Body of pancreas (tissue), 4 donors: ENCODE measurements at regions not wholly inside any gene's neighbourhood (a gene's known extent, or its start where the extent isn't known, plus 50 kb on each side); places are given as distances from the start of the nearest gene placed in this dataset.

Experiments
- ATAC-seq: fragments of 150-250 bp; one replicate; pipeline ENCODE4 v1.9.1; 2016
- DNase-seq, 4 donors: peaks; one replicate each; pipeline ENCODE4 v3.0.0-alpha.2; 2019
- H3K27ac ChIP-seq, 4 donors: fragments of 200-600 bp; sonication (generic); 1 replicate in 3 of 4; 2 replicates in 1 of 4; pipeline versions ENCODE4 v1.5.1 to v1.6.1; 2016 to 2019; ENCODE audit warnings: mild to moderate bottlenecking in 1 of 4, mixed read lengths in 1 of 4, moderate library complexity in 1 of 4
- H3K27me3 ChIP-seq, 2 donors: fragments of 200-600 bp; sonication (generic); one replicate each; pipeline ENCODE4 v1.6.0; 2016; ENCODE audit warnings: mild to moderate bottlenecking in 1 of 2
- H3K36me3 ChIP-seq, 2 donors: fragments of 200-600 bp; sonication (generic); replicated peaks in 1 of 2; 2 replicates each; pipeline ENCODE4 v1.5.1; 2016; ENCODE audit warnings: low read depth in 2 of 2; ENCODE audit not compliant: insufficient read depth in 1 of 2
- H3K4me1 ChIP-seq: fragments of 200-600 bp; sonication (generic); one replicate; pipeline ENCODE4 v1.6.0; 2016
- H3K4me3 ChIP-seq, 2 donors: fragments of 200-600 bp; sonication (generic); 1 replicate in 1 of 2; 2 replicates in 1 of 2; pipeline ENCODE4 v1.5.1; 2016 to 2019
- H3K9me3 ChIP-seq, 3 donors: fragments of 200-600 bp; sonication (generic); 1 replicate in 2 of 3; 2 replicates in 1 of 3; pipeline ENCODE4 v1.5.1; 2016
- POLR2A ChIP-seq, 3 donors: fragments of 450-650 bp; IDR thresholded peaks; one replicate each; pipeline ENCODE4 v1.6.1; 2016; ENCODE audit warnings: antibody characterized with exemption in 3 of 3, mild to moderate bottlenecking in 2 of 3
- WGBS, 2 donors: methylation state at CpG; one replicate each; pipeline ENCODE4 v1.1.5; 2017; 5-methylcytosine and 5-hydroxymethylcytosine counted together
- intact Hi-C: fragments of 100-400 bp; cut with DNase I; formaldehyde crosslinking; loops from one replicate; pipeline ENCODE4 v1.15.1; 2023
- TF ChIP-seq, protein P1 (sequence below), 7 experiments: fragments of 450-650 bp in 4 of 7; fragments of 200-600 bp in 3 of 7; sonication (generic) in 3 of 7; IDR thresholded peaks; one replicate each; pipeline ENCODE4 v1.5.1; 2016 to 2019; ENCODE audit warnings: antibody characterized with exemption in 7 of 7

DNA sequence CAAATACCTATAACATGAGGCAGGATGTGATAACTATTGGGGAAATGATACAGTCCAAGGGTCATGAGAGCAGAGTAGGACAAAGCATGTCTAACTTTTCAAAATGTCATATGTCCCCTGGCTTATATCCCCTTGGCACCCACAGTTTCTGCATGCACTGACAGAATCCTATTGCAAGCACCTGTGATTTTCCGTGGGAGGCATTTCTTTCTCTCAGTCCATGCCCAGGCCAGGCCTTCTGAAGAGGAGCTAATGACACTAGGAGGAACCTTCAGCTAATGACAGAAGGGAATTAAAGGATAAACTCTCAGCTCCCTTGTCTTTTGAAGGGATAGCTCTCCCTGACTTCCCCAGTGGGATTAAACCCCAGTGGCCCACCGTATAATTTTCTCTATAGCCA is 249.2 kb downstream of the TTC6 start:
- Histone ChIP-seq H3K36me3 (no peaks in the 10 kb centered on the region), H3K4me3 (no peak overlapping the region), H3K4me1 (no peaks in the 10 kb centered on the region), H3K9me3 (no peaks in the 10 kb centered on the region), H3K27me3 (no peaks in the 10 kb centered on the region), H3K27ac (no peak overlapping the region)
- 52% methylated on average over 2 of the region's 2 CpGs for WGBS, 2 donors
- ATAC-seq (no peak), DNase-seq (no peak)
- TF ChIP-seq, protein P1, sequence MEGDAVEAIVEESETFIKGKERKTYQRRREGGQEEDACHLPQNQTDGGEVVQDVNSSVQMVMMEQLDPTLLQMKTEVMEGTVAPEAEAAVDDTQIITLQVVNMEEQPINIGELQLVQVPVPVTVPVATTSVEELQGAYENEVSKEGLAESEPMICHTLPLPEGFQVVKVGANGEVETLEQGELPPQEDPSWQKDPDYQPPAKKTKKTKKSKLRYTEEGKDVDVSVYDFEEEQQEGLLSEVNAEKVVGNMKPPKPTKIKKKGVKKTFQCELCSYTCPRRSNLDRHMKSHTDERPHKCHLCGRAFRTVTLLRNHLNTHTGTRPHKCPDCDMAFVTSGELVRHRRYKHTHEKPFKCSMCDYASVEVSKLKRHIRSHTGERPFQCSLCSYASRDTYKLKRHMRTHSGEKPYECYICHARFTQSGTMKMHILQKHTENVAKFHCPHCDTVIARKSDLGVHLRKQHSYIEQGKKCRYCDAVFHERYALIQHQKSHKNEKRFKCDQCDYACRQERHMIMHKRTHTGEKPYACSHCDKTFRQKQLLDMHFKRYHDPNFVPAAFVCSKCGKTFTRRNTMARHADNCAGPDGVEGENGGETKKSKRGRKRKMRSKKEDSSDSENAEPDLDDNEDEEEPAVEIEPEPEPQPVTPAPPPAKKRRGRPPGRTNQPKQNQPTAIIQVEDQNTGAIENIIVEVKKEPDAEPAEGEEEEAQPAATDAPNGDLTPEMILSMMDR (IDR thresholded peaks at IDR 0.05), result no peak
- TF ChIP-seq POLR2A (IDR thresholded peaks at IDR 0.05), result no peak
- intact Hi-C loops, result no loop called here

DNA sequence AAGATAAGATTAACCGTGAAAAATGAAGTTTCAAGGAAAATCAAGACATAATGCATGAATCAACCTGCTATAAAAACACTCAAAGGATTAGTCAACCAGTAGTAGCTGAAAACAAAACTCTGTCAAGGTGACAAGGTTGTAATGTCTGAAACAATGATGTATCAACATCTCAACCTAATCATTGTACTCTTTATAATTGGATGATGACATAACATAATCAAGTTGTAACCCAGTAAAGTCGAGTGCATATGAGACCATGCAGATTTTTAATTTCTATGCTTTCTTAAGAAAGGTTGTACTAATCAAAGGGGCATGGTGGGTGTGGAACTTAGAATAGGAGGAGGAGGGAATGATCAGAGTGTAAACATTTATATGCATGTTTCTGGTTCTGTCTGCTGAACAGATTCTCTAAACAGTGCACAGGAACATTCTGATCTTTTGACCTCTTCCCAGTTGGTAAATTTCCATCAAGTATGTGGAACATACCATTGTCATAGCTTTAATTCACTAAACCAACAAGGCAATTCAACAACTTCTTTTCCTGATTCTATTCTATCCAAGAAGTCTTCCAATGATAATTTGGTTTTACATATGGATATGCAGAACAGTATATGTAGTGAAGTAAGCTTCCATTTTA is 253.7 kb downstream of the TTC6 start:
- H3K27me3 ChIP-seq, result no peaks in the 10 kb centered on the region
- H3K9me3 ChIP-seq, result no peaks in the 10 kb centered on the region
- no peaks in the 10 kb centered on the region for H3K4me1 ChIP-seq
- no peak for ATAC-seq
- TF ChIP-seq POLR2A (IDR thresholded peaks at IDR 0.05), result no peak
- TF ChIP-seq, protein P1 (IDR thresholded peaks at IDR 0.05), result no peak
- no peak for DNase-seq
- H3K4me3 ChIP-seq, result no peak overlapping the region
- H3K27ac ChIP-seq, result no peak overlapping the region
- intact Hi-C loops, result no loop called here
- no peaks in the 10 kb centered on the region for H3K36me3 ChIP-seq
- 61 to 67% methylated on average over 2 of the region's 2 CpGs for WGBS, 2 donors

DNA sequence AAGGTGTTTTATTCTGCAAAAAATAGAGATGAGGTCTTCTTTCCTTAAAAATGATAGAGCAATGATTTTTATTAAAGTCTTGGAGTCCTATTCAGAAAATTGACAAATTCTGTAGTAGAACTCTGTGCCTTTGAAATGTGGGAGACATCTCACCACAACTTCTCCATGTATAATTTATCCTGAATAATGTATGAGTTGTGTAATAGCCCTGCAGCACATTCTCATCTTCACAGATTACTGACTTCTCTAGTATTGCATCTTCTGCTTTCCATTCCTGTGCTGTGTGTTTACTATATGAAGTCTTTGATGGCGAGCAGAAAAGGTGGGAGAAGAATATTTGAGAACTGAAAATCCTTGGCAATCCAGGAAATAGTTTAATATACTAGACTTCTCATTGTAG is 255.6 kb downstream of the TTC6 start:
- no peaks in the 10 kb centered on the region for H3K36me3 ChIP-seq
- H3K27me3 ChIP-seq, result no peaks in the 10 kb centered on the region
- no peak for ATAC-seq
- H3K27ac ChIP-seq, result no peak overlapping the region
- H3K9me3 ChIP-seq, result no peaks in the 10 kb centered on the region
- DNase-seq, result no peak
- H3K4me1 ChIP-seq, result no peaks in the 10 kb centered on the region
- TF ChIP-seq, protein P1 (IDR thresholded peaks at IDR 0.05), result no peak
- TF ChIP-seq POLR2A (IDR thresholded peaks at IDR 0.05), result no peak
- H3K4me3 ChIP-seq, result no peak overlapping the region
- WGBS, 2 donors, result 74 to 75% methylated on average over 1 of the region's 1 CpG
- intact Hi-C loops, result no loop called here

DNA sequence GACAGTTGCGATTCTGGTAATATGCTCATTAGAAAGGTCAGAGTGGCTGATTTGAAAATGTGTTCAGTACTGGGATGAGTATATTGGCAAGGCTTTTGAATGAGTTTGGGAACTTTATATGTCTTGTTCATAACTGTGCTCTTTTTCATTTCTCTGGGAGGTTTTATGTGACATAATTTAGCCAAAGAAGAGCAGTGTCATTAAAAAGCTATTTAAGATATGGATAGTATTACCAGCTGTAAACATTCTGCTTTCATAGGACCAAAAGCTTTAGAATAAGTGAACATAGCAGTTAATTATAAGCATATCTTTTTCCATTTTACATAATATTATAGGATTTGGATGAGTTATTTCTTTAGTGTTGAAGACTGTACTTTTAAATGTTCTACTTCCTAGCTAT is 260.4 kb downstream of the TTC6 start:
- intact Hi-C loops, result no loop called here
- no peaks in the 10 kb centered on the region for H3K36me3 ChIP-seq
- WGBS, 2 donors, result 66 to 71% methylated on average over 1 of the region's 1 CpG
- H3K27me3 ChIP-seq, result no peaks in the 10 kb centered on the region
- no peak overlapping the region for H3K4me3 ChIP-seq
- H3K9me3 ChIP-seq, result no peaks in the 10 kb centered on the region
- DNase-seq (no peak), ATAC-seq (no peak)
- no peak for TF ChIP-seq POLR2A (IDR thresholded peaks at IDR 0.05)
- TF ChIP-seq, protein P1 (IDR thresholded peaks at IDR 0.05), result no peak
- H3K4me1 ChIP-seq, result no peaks in the 10 kb centered on the region
- H3K27ac ChIP-seq, result no peak overlapping the region

DNA sequence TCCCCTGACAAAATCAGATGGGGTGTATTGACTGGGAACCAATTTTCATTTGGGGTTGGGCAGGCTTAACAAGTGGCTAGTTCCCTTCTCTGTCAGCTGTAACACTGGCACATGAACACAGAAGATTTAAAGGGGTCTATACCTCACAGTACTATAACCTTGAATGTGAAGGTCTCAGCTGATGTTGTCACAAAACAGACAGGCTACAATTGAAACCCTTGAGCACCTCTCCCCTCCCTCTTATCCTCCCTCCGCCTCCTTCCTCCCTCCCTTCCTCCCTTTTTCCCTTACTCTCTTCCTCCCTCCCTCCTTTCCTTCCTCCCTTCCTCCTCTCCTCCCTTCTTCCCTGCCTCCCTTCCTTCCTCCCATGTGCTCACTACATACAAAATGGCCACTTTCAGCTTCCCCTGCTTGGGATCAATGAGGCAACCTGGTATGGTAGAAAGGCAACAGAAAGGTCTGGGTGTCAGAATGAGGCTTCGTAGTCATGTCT is 262.4 kb downstream of the TTC6 start:
- Histone ChIP-seq H3K4me3 (no peak overlapping the region), H3K9me3 (no peaks in the 10 kb centered on the region), H3K36me3 (no peaks in the 10 kb centered on the region), H3K4me1 (no peaks in the 10 kb centered on the region), H3K27ac (no peak overlapping the region), H3K27me3 (no peaks in the 10 kb centered on the region)
- no peak for ATAC-seq
- DNase-seq, result no peak
- intact Hi-C loops, result no loop called here
- WGBS, 2 donors, result 67 to 73% methylated on average over 2 of the region's 2 CpGs
- TF ChIP-seq POLR2A (IDR thresholded peaks at IDR 0.05), result no peak
